A673 (cell line): ENCODE measurements at regions not wholly inside any gene's neighbourhood (a gene's known extent, or its start where the extent isn't known, plus 50 kb on each side); places are given as distances from the start of the nearest gene placed in this dataset.

Source experiments
- EZH2 ChIP-seq: fragments of 200-600 bp; sonication (generic); IDR thresholded peaks from 2 replicates; pipeline ENCODE4 v1.6.1; 2017; ENCODE audit warnings: borderline replicate concordance, low read depth, mild to moderate bottlenecking, mixed read lengths, antibody characterized with exemption, low read length; ENCODE audit not compliant: poor library complexity, severe bottlenecking
- TF ChIP-seq, protein P1 (sequence below): fragments of 300-800, 200-600 bp; sonication (generic); conservative IDR thresholded peaks from 2 replicates; pipeline ENCODE4 v1.5.1; 2017; ENCODE audit warnings: low read depth, mild to moderate bottlenecking, antibody characterized with exemption, low read length, moderate library complexity, mixed read lengths

DNA sequence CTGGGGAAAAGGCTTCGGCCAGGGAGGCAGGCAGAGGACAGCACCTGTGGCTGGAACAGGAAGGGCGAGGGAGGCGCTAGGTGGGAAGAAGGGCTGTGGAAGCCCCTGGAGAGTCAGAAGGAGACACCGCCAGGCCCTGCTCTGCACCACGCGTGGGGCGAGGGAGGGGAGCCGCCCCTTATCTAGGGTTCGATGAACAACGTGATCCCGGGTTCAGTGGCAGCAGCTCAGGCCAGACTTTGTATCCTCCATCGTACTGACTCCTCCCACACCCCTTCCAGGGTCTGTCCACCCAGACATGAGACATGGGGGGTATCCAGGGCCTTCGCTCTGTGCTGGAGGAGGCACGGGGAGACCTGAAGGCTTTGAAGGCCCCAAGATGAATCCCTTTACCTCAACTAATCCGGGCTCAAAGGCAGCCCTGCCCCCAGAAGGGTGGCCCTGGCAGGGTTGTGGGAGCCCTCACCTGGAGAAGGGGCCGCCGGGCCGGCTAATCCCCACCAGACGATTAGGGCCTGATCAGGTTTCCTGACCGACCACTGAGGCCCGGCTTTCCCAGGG lies 110.8 kb downstream of the PDGFA start:
- TF ChIP-seq, protein P1, sequence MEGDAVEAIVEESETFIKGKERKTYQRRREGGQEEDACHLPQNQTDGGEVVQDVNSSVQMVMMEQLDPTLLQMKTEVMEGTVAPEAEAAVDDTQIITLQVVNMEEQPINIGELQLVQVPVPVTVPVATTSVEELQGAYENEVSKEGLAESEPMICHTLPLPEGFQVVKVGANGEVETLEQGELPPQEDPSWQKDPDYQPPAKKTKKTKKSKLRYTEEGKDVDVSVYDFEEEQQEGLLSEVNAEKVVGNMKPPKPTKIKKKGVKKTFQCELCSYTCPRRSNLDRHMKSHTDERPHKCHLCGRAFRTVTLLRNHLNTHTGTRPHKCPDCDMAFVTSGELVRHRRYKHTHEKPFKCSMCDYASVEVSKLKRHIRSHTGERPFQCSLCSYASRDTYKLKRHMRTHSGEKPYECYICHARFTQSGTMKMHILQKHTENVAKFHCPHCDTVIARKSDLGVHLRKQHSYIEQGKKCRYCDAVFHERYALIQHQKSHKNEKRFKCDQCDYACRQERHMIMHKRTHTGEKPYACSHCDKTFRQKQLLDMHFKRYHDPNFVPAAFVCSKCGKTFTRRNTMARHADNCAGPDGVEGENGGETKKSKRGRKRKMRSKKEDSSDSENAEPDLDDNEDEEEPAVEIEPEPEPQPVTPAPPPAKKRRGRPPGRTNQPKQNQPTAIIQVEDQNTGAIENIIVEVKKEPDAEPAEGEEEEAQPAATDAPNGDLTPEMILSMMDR = no peak
- TF ChIP-seq EZH2 = no peak
